SH-SY5Y (cell line): ENCODE measurements at regions not wholly inside any gene's neighbourhood (a gene's known extent, or its start where the extent isn't known, plus 50 kb on each side); places are given as distances from the start of the nearest gene placed in this dataset.

Experiments used
- GATA2 ChIP-seq: IDR thresholded peaks from 2 replicates; pipeline ENCODE4 v1.6.1; 2011; ENCODE audit warnings: mild to moderate bottlenecking, low read depth, low read length
- GATA3 ChIP-seq: IDR thresholded peaks from 2 replicates; pipeline ENCODE4 v1.6.1; 2011; ENCODE audit warnings: low read depth, mild to moderate bottlenecking, low read length, moderate library complexity

GRCh38 chr6:115721564-115721963, 339.1 kb downstream of the FRK start:
- TF ChIP-seq GATA3 (no peak), GATA2 (no peak)
